OCI-LY3 (cell line): ENCODE measurements at regions not wholly inside any gene's neighbourhood (a gene's known extent, or its start where the extent isn't known, plus 50 kb on each side); places are given as distances from the start of the nearest gene placed in this dataset.

Experiments used
- EZH2phosphoT487 ChIP-seq: fragments of 200-600 bp; shearing (Covaris generic); IDR thresholded peaks from 2 replicates; pipeline ENCODE4 v1.6.1; 2018; ENCODE audit warnings: antibody characterized with exemption, mixed run types, low read depth
- TF ChIP-seq, protein P1 (sequence below): fragments of 200-600, 300-600 bp; sonication (generic); IDR thresholded peaks from 2 replicates; pipeline ENCODE4 v1.5.1; 2014; ENCODE audit warnings: antibody characterized with exemption, low read length, low read depth

DNA sequence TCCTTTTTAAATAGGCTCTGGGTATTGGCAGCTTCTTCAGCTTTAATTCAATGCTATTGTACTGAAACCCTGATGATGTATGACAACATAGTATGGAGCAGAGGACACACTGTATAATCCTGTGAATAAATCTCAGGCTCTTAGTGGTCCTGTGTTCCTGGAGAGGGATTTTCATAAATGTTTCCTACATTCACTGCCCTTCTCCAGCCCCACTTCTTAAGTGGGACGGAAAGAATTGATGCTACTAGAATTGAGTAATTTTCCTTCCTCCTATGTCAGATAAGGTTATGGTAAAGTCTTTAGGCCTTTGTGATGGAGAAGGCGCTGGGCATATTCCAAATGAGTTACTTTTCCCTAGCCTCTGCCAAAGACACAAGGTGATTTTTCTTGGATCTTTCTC is 779.4 kb downstream of the TNS3 start:
- TF ChIP-seq, protein P1, sequence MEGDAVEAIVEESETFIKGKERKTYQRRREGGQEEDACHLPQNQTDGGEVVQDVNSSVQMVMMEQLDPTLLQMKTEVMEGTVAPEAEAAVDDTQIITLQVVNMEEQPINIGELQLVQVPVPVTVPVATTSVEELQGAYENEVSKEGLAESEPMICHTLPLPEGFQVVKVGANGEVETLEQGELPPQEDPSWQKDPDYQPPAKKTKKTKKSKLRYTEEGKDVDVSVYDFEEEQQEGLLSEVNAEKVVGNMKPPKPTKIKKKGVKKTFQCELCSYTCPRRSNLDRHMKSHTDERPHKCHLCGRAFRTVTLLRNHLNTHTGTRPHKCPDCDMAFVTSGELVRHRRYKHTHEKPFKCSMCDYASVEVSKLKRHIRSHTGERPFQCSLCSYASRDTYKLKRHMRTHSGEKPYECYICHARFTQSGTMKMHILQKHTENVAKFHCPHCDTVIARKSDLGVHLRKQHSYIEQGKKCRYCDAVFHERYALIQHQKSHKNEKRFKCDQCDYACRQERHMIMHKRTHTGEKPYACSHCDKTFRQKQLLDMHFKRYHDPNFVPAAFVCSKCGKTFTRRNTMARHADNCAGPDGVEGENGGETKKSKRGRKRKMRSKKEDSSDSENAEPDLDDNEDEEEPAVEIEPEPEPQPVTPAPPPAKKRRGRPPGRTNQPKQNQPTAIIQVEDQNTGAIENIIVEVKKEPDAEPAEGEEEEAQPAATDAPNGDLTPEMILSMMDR, result no peak
- no peak for TF ChIP-seq EZH2phosphoT487
